ENCODE measurements at regions not wholly inside any gene's neighbourhood (a gene's known extent, or its start where the extent isn't known, plus 50 kb on each side); places are given as distances from the start of the nearest gene placed in this dataset.
A peak's percentile ranks its signal among the peaks of the same experiment; 100 is the strongest.

GRCh38 chr16:85303354-85303883 lies 191.1 kb upstream of the CIBAR2 start:
- Histone ChIP-seq H3K27ac (no peak overlapping the region), H3K27me3 (no peaks in the 10 kb centered on the region), H3K4me1 (peaks cover 51% of the 10 kb centered on the region), H3K9me3 (no peaks in the 10 kb centered on the region), H3K4me3 (no peak overlapping the region), H3K36me3 (no peaks in the 10 kb centered on the region)
- intact Hi-C loops (cut with DNase I): no loop called here
- peak; percentile 52 to 73 (median 58) for TF ChIP-seq CTCF (IDR thresholded peaks at IDR 0.05)
- TF ChIP-seq POLR2AphosphoS5 (IDR thresholded peaks at IDR 0.05; ENCODE audit: insufficient read depth in 1 of 2, low read depth in 1 of 2): no peak
- no peak for TF ChIP-seq POLR2A (IDR thresholded peaks at IDR 0.05)
- DNase-seq (ENCODE audit: extremely low spot score in 2 of 2): no peak

GRCh38 chr16:85304337-85304736 lies 192.1 kb upstream of the CIBAR2 start:
- Histone ChIP-seq H3K36me3 (no peaks in the 10 kb centered on the region), H3K4me1 (peaks cover 51% of the 10 kb centered on the region), H3K27me3 (no peaks in the 10 kb centered on the region), H3K27ac (no peak overlapping the region), H3K4me3 (no peak overlapping the region), H3K9me3 (no peaks in the 10 kb centered on the region)
- no peak for DNase-seq (ENCODE audit: extremely low spot score in 2 of 2)
- TF ChIP-seq CTCF (IDR thresholded peaks at IDR 0.05) (no peak), POLR2AphosphoS5 (IDR thresholded peaks at IDR 0.05; ENCODE audit: insufficient read depth in 1 of 2, low read depth in 1 of 2) (no peak), POLR2A (IDR thresholded peaks at IDR 0.05) (no peak)
- intact Hi-C loops (cut with DNase I): no loop called here

GRCh38 chr16:85306071-85306792 lies 194.0 kb upstream of the CIBAR2 start:
- no peak for TF ChIP-seq CTCF (IDR thresholded peaks at IDR 0.05)
- TF ChIP-seq POLR2AphosphoS5 (IDR thresholded peaks at IDR 0.05; ENCODE audit: insufficient read depth in 1 of 2, low read depth in 1 of 2): peak; percentile 92 to 99
- no peaks in the 10 kb centered on the region for H3K27me3 ChIP-seq
- H3K4me1 ChIP-seq: peaks cover 59% of the 10 kb centered on the region
- H3K27ac ChIP-seq: peak overlapping the region; percentile 59
- intact Hi-C loops (cut with DNase I): no loop called here
- H3K9me3 ChIP-seq: no peaks in the 10 kb centered on the region
- peak in 1 of 2 donors; percentile 99 for DNase-seq (ENCODE audit: extremely low spot score in 2 of 2)
- H3K4me3 ChIP-seq: no peak overlapping the region
- H3K36me3 ChIP-seq: no peaks in the 10 kb centered on the region

GRCh38 chr16:85306793-85307551 lies 194.7 kb upstream of the CIBAR2 start:
- Histone ChIP-seq H3K27ac (peak overlapping the region; percentile 59), H3K9me3 (no peaks in the 10 kb centered on the region), H3K4me1 (peaks cover 57% of the 10 kb centered on the region), H3K4me3 (no peak overlapping the region), H3K27me3 (no peaks in the 10 kb centered on the region), H3K36me3 (no peaks in the 10 kb centered on the region)
- no peak for DNase-seq (ENCODE audit: extremely low spot score in 2 of 2)
- intact Hi-C loops (cut with DNase I): no loop called here
- no peak for TF ChIP-seq POLR2AphosphoS5 (IDR thresholded peaks at IDR 0.05; ENCODE audit: insufficient read depth in 1 of 2, low read depth in 1 of 2)
- no peak for TF ChIP-seq CTCF (IDR thresholded peaks at IDR 0.05)
- TF ChIP-seq POLR2A (IDR thresholded peaks at IDR 0.05): no peak

Measured in vagina (tissue), 2 donors.